WTC11 (cell line): ENCODE measurements at regions not wholly inside any gene's neighbourhood (a gene's known extent, or its start where the extent isn't known, plus 50 kb on each side); places are given as distances from the start of the nearest gene placed in this dataset.

Experiments used
- CDX4 ChIP-seq: fragments of 250-450 bp; sonication (Bioruptor Pico); IDR thresholded peaks from 2 replicates; pipeline ENCODE4 v1.9.0; 2021; ENCODE audit warnings: moderate library complexity, mild to moderate bottlenecking, inconsistent platforms, borderline replicate concordance
- CTCF ChIP-seq: fragments of 200-600 bp; IDR thresholded peaks from 2 replicates; pipeline ENCODE4 v1.8.0; 2022; ENCODE audit warnings: antibody characterized with exemption
- ELF4 ChIP-seq: sonication (generic); formaldehyde crosslinking; IDR thresholded peaks from 2 replicates; pipeline ENCODE4 v1.8.1; 2022; ENCODE audit warnings: low read depth, mild to moderate bottlenecking, moderate library complexity, missing genetic modification reagents
- JUN ChIP-seq: sonication (generic); formaldehyde crosslinking; IDR thresholded peaks from 2 replicates; pipeline ENCODE4 v1.8.0; 2023; ENCODE audit warnings: mild to moderate bottlenecking, missing genetic modification reagents
- NR1H2 ChIP-seq: sonication (generic); formaldehyde crosslinking; IDR thresholded peaks from 2 replicates; pipeline ENCODE4 v1.9.0; 2021; ENCODE audit warnings: mild to moderate bottlenecking, moderate library complexity, missing genetic modification reagents
- PRRX2 ChIP-seq: fragments of 250-450 bp; sonication (Bioruptor Pico); IDR thresholded peaks from 2 replicates; pipeline ENCODE4 v1.8.0; 2021; ENCODE audit warnings: mild to moderate bottlenecking
- SMAD3 ChIP-seq: sonication (generic); formaldehyde crosslinking; IDR thresholded peaks from 2 replicates; pipeline ENCODE4 v1.8.0; 2022; ENCODE audit warnings: missing genetic modification reagents, mild to moderate bottlenecking, borderline replicate concordance
- SOX15 ChIP-seq: fragments of 250-450 bp; sonication (Bioruptor Pico); IDR thresholded peaks from 2 replicates; pipeline ENCODE4 v1.9.0; 2021; ENCODE audit warnings: mild to moderate bottlenecking
- SP1 ChIP-seq: sonication (generic); formaldehyde crosslinking; conservative IDR thresholded peaks from 2 replicates; pipeline ENCODE4 v1.8.1; 2022; ENCODE audit warnings: missing genetic modification reagents
- TCF7 ChIP-seq: sonication (generic); formaldehyde crosslinking; IDR thresholded peaks from 2 replicates; pipeline ENCODE4 v1.8.0; 2022; ENCODE audit warnings: mild to moderate bottlenecking, low read depth, missing genetic modification reagents, moderate library complexity
- ZBTB21 ChIP-seq: sonication (generic); formaldehyde crosslinking; IDR thresholded peaks from 2 replicates; pipeline ENCODE4 v1.8.1; 2023; ENCODE audit warnings: mild to moderate bottlenecking, missing genetic modification reagents, borderline replicate concordance

GRCh38 chr4:37068580-37068979 is 176.0 kb upstream of the NWD2 start:
- 0 out of 2 replicates have a peak, but pooled peaks have one; percentile 22 for TF ChIP-seq CTCF
- TF ChIP-seq CDX4 (CRISPR knock-in tag), result no peak
- TF ChIP-seq ZBTB21, result no peak
- TF ChIP-seq SMAD3 (CRISPR knock-in tag), result no peak
- TF ChIP-seq NR1H2, result no peak
- no peak for TF ChIP-seq TCF7 (CRISPR knock-in tag)
- no peak for TF ChIP-seq ELF4 (CRISPR knock-in tag)
- TF ChIP-seq SP1 (CRISPR knock-in tag), result no peak
- no peak for TF ChIP-seq PRRX2 (CRISPR knock-in tag)
- no peak for TF ChIP-seq JUN (CRISPR knock-in tag)
- TF ChIP-seq SOX15, result no peak
